Activated CD4-positive, alpha-beta T cell treated with anti-CD3 and anti-CD28 coated beads for 48 hours (primary cell): ENCODE measurements at regions not wholly inside any gene's neighbourhood (a gene's known extent, or its start where the extent isn't known, plus 50 kb on each side); places are given as distances from the start of the nearest gene placed in this dataset.

ENCODE experiments used
- DNase-seq: peaks from one replicate; pipeline ENCODE4 v3.0.0-alpha.2; 2020

DNA sequence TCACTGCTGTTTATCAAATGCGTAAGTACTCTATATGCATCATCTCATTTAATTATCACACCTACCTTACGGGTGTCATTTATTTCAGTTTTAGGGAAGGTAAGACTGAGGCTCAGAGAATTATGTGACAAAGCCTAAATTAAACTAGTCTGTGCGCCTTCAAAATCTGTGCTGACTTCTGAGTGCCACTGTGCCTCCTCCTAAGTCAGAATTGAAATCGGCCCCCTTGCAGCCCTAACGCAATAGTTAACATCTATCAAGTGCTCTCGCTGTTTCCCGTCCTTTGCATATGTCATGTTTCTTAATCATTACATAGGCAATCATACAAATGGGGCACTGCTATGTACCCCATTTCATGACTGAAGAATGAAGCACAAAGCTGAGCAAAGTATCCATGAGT is 79.0 kb upstream of the PDE10A start:
- DNase-seq, result no peak

DNA sequence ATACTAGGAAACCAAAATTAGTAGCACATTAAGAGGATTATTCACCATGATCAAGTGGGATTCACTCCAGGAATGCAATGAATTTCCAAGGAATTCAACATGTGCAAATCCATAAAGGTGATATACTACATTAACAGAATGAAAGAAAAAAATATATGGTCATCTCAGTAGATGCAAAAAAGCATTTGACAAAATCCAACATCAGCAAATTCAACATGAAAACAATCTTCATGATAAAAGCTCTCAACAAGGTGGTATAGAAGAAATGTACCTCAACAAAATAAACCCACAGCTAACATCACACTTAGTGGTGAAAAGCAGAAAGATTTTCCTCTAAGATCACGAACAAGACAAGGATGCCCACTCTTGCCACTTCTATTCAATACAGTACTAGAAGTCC is 74.4 kb upstream of the PDE10A start:
- no peak for DNase-seq

DNA sequence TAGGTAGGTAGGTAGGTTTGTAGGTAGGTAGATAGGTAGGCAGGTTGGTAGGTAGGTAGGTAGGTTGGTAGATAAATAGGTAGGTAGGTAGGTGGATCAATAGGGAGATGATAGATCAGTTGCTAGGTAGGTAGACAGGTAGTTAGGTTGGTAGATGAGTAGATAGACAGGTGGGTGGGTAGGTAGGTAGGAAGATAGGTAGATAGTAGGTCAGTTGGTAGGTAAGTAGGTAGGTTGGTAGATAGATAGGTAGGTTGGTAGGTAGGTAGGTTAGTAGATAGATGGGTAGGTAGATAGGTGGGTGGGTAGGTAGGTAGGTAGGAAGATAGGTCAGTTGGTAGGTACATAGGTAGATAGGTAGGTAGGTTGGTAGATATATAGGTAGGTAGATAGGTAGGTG is 72.0 kb upstream of the PDE10A start:
- DNase-seq, result no peak

DNA sequence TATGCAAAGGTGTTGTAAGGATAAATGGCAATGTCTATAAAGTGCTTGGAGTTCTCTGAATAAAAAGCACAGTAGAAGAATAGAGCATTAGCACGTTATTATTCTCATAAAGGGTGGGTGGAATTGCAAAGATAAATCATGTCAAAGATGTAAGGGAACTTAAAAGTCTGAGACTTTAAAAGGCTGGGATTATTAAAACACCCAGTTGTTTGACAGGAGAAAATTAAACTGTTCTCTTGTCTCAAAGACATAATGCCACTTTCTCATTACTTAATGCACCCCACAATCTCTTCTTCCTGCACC is 70.4 kb upstream of the PDE10A start:
- DNase-seq, result no peak

DNA sequence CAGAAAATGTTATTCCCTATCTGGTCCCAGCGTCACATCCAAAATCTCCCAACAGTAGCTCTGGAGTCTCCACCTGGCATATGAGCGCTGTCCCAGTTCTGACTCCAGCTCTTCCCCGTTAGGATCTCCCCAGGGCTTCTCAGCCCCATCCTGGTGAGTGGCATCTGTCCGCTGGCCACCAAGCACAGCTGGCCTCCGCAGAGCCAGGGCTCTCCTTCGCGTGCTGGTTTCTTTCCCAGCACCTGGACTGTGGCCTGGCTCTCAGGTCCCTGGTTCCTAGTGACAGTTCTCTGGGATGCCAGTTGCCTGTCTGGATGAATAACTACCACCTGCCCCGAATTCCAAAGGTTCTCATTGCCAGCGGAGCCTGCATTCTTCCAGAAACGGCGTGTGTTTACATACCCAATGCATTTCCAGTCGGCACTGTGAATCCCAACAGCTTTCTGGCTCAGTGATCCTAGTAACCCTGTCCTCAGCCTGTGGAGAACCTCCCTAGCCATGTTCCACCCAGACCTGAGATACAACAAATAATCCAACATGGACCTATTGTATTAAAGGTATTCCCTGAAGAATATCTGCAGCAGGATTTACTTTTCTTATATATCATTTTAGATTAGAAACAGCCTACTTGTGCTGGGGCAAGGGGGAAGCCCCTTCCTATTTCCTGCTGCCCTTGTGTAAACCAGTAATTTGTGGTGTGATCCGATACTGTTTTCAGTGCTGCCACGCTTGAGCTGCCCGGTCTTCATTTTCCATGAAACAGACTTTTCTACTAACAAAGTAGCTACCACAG is 69.9 kb upstream of the PDE10A start:
- no peak for DNase-seq

DNA sequence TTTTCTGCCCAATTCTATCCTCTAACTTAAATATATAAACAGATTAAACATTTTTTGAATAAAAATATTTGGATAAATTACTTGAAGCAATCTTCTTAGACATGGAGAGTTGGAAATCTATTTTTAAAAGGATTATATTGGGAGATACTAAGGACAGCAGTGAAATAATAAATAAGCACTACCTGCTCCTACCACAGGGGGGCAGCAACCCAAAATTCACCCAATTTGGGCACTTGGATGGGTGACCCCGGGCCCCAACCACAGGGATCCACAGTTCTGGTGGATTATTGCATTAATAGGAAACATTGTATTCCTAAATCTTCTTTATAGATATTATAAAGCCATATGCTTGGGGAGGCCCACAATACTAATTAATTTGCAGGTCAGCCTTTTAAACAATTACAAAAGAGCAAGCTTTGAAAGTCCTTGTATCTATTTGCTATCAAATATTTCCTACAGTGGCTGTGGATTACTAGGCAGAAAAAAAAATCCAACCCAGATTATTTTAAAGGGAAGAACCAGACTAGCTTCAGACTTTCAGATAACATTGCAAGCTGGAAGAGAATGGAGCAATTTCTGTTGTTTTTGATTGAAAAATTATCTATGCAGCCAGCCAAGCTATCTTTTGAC is 66.4 kb upstream of the PDE10A start:
- peak; percentile 59 for DNase-seq

DNA sequence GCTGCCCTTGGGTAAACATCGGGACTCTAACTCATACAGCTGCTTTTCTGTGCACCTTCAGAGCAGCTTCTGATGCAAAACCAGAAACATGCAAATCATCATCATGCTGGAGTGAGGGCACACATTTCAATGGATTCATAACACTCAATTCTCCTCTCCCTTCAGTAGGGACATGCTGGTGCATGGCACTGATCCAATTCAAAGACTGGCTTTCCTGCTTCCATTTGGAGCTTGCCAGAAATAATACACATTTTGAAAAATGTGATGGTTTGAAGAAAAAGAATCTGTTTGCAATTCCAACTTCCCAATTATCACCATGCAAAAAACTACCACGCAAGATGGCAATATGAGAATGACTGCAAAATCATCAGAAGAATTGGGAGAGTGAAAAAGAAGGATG is 65.2 kb upstream of the PDE10A start:
- no peak for DNase-seq

DNA sequence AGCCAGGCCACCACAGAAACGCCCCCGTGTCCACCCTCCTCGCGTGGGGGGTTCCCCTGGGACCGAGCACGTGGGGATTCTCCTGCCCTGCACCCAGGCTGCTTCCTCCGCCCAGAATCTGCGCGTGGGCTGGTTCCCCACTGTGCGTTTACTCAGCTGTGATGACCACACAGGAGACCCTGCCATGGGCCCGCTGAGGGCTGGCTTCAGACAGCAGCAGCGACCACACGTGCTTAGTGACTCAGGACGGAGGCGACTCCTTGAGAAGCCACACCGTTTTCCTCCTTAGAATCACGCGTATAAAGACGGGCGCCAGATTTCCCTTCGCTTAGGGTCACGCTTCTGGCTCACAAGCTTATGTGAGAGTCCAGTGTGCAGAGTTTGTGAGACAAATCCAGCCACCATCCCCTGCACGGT is 63.9 kb upstream of the PDE10A start:
- DNase-seq, result no peak

DNA sequence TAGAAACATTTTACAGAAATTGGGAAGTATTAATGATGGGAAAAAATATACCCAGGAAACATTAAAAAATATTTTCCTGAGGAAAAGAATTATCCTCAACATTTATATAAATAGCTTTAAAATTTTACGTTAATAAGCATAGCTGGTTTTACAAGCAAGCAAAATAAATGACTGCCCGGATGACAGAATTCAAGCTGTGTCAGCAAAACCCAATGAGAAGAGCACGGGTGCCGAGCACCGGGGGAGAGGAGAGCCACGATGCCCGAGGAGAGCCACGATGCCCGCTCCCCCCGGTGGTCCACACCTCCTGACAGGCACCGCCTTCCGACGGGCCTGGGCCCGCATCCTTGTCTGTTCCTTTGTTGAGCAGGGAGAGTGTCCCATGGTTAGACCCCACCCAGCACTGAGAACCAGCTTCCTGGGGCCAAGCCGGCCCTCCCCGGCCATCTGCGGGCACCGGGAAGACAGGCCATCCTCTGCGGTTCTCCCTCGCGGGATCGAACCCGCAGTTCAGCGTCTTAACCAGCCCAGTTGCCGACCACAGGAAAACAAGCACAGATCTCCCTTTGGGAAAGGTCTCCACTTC is 63.3 kb upstream of the PDE10A start:
- DNase-seq, result no peak

DNA sequence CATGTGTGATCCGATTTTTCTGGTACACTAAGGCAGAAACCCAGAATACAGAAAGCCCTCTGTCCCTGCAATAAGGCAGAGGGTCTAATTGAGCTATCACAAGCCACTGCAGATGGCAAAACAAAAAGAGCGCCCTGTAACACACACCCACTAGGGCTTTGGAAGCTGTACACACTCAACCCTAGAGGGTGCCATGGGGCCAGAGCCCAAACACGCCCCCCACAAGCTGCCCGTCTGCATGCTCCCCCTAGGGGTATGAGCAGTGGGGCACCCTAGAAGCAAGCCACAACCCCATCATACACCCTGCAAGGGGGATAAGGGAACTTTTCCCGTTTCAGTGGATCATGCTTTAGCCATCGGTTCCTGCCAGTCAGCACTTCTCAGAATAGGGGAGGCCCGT is 62.2 kb upstream of the PDE10A start:
- no peak for DNase-seq

DNA sequence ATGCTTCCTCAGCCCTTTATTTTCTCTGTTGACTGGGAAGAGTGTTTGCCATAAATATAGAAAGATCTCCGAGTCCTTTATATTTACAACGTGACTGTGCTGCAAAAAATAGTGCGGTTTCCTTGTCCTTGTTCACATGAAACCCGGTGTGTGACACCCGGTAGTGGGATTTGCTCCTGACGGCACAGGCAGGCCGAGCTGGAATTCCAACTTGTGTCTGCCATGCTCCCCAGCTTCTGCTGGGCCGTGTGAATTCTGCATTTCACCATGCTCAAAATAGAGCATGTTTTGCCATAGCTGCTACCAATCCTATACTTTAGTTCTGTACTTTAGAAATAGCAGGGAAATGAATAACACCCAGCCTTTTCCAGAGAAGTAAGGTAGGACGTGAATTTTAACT is 60.3 kb upstream of the PDE10A start:
- DNase-seq, result no peak

DNA sequence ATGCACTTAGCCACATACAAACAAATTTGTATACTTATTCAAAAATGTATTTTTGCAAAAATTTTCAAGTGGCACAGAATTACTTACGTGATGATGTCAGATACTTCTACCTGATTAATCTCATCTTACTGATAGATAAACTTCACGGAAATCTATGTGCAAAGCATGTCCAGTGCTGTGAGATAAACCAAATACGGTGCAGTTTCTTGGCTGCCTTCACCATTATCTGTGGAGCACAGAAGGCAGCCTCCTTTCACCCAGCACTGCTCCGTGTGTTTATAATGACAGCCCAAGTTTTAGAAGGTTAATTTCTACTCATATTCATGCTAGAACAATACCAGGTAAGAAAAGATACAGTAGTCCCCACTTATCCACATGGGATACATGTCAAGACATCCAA is 59.0 kb upstream of the PDE10A start:
- DNase-seq, result no peak

DNA sequence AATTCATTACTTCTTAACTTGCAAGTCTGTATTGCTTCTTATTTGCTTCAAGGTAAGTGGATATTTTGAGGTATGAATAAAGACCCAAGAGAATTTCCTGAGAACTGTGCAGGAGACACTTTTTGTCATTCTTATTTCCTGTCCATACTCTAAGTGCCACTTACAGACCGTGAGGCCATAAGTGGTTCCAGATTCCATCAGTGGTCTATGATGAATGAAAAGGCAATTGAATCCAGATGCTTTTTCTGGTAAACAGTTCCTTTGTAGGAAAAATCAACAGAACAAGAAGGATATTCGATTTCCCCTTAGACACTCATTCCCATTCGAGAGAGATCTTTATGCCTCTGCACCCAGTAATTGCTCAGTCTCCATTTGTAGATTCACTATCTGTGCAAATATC is 58.3 kb upstream of the PDE10A start:
- DNase-seq, result no peak

DNA sequence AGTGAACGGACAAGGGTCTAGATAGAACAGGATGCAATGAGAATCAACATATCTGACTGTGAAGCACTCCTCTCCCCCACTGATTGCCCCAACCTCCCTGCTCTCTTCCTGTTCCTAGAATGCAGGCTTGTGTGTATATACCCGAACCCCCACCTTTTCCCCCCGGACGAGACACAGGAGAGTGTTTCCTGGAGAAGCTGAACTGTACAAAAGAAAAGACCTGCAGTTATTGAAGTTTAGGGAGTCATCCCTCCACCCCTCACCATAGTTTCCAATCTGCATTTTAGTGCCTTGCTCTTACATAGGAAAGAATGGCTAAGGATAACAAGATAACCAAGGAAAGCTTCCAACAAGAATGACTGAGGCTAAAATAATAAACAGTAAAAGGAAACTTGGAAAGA is 55.5 kb upstream of the PDE10A start:
- no peak for DNase-seq

DNA sequence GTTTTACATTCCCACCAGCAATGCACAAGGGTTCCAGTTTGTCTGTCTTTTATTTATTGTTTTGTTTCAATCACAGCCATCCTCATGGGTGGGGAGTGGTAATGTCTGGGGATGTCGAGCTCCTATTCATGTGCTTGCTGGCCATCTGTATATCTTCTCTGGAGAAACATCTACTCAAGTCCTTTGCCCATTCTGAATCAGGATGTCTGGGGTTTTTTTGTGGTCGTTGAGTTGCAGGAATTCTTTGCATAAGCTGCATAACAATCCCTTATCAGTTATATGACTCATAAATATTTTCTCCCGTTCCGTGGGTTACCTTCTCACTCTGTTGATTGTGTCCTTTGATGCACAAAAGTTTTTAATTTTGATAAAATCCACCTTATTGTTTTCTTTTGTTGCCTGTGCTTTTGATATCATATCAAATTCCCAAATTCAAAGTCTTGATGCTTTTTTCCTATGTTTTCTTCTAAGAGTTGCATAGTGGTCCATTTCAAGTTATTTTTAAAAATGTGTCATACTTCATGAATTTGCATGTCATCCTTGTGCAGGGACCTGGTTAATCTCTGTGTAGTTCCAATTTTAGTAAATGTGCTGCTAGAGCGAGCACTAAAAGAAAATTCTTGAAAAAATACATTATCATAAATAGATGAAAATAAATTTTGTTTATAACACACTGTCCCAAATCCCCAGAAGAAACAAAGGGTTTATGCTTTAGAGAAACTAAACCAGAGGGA is 54.9 kb upstream of the PDE10A start:
- DNase-seq, result no peak

DNA sequence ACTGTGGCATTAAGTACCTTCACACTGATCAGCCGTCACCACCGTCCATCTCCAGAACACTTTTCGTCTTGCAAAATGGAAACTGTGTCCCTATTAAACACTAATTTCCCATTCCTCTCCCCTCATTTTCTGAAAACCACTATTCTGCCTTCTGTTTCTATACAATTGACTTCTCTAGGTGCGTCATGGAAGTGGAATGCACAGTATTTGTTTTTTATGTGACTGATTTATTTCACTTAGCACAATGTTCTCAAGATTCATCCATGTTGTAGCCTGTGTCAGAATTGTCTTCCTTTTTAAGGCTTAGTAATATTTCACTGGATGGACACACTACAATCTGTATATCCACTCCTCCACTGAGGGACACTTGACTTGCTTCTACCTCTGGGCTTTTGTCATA is 53.8 kb upstream of the PDE10A start:
- no peak for DNase-seq

DNA sequence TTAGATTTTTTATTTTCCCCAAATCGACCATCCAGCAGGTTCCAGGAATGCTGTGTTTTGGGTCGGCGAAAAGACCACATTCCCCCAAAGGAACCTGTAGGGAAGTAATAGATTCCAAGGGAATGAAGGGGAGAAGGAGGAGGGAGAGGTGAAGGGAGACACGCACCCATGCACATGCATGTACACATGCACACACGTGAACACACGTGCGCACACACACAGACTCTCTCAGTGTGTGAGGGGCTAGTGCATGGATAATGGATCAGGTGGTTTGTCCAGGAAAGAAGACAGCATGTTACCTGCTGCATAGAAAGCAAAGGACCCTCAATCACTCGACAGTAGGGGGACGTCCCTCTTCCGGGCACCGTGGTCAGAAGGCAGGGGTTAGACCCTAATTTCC is 52.4 kb upstream of the PDE10A start:
- no peak for DNase-seq

DNA sequence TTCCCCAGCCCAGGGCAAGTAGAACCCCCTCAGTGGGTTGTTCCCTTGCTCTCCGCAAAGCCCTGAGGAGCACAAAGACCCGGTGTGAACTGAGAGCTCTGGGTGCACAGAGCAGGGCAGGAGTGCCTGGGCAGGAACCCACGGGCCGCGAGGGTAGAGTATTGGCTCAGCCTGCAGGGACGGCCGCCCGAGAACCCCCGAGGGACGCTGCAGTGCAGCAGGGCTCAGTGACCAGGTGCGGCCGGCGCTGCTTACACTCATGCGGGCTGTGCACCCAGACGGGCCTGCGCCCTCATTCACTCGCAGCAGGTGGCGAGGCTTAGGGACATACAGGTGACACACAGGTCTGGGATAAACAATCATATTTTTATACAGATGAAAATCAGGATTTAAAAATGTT is 51.9 kb upstream of the PDE10A start:
- DNase-seq, result no peak

DNA sequence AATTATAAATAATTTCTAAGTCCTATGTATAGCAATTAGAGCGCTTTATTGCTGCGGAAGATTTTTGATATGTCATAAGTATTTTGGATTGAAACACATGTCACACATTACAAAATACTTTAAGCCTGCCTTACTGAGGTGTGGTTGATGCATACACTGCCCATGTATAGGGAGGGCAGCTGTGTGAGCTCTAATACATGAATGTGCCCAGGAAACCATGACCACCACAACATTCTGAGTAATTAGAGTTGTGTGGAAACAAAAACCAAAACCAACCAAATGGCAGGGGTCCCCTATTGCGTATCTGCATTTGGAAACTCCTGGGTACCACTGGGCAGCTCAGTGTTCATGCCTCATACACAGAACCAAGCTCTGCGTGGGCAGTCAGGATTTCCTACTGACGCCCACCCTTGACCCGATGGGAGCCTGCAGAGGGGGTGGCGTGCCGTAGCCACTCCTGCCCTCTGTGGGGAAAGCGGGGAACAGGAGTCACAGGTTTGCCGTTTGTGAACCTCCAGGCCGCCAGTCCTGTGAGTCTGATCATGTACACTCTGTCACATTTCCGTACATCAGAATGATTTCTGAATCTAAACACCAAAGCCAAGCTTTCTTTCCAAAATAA is 50.9 kb upstream of the PDE10A start:
- DNase-seq, result no peak
